IPS DF 6.9 (cell line): ENCODE measurements at regions not wholly inside any gene's neighbourhood (a gene's known extent, or its start where the extent isn't known, plus 50 kb on each side); places are given as distances from the start of the nearest gene placed in this dataset.

Source experiments
- DNase-seq: peaks from one replicate; pipeline ENCODE4 v3.0.0-alpha.2; 2013; ENCODE audit warnings: low read depth, low spot score
- H3K27ac ChIP-seq: one replicate; pipeline ENCODE4 v1.5.1; 2013; ENCODE audit warnings: low read length, control low read depth
- H3K27me3 ChIP-seq: 2 replicates; pipeline ENCODE4 v1.6.1; 2013; ENCODE audit warnings: mild to moderate bottlenecking, low read length; ENCODE audit not compliant: control insufficient read depth, insufficient read depth
- H3K36me3 ChIP-seq: 2 replicates; pipeline ENCODE4 v1.6.1; 2013; ENCODE audit warnings: low read length; ENCODE audit not compliant: control insufficient read depth, insufficient read depth
- H3K4me1 ChIP-seq: 2 replicates; pipeline ENCODE4 v1.6.1; 2013; ENCODE audit warnings: low read length; ENCODE audit not compliant: control insufficient read depth, insufficient read depth
- H3K4me3 ChIP-seq: 2 replicates; pipeline ENCODE4 v1.5.1; 2013; ENCODE audit warnings: mild to moderate bottlenecking, low read length
- H3K9me3 ChIP-seq: 2 replicates; pipeline ENCODE4 v1.6.1; 2013; ENCODE audit warnings: low read length, inconsistent platforms; ENCODE audit not compliant: control insufficient read depth, insufficient read depth
- WGBS: extraction: QIAGEN DNeasy Blood & Tissue Kit; methylation state at CpG from one replicate; pipeline ENCODE4 v1.1.7; 2013; ENCODE audit warnings: mixed read lengths, missing lambda C conversion rate; ENCODE audit not compliant: insufficient read length, insufficient coverage; 5-methylcytosine and 5-hydroxymethylcytosine counted together

GRCh38 chr18:28794459-28795245 lies 617.7 kb upstream of the CDH2 start:
- no peaks in the 10 kb centered on the region for H3K9me3 ChIP-seq
- H3K36me3 ChIP-seq = no peaks in the 10 kb centered on the region
- no CpG with 5 or more reads among the region's 5 CpGs for WGBS
- no peak for DNase-seq
- no peaks in the 10 kb centered on the region for H3K27me3 ChIP-seq
- H3K4me1 ChIP-seq = no peaks in the 10 kb centered on the region
- no peak overlapping the region for H3K27ac ChIP-seq
- no peak overlapping the region for H3K4me3 ChIP-seq

GRCh38 chr18:28793901-28794300 lies 617.0 kb upstream of the CDH2 start:
- DNase-seq = no peak
- Histone ChIP-seq H3K9me3 (no peaks in the 10 kb centered on the region), H3K36me3 (no peaks in the 10 kb centered on the region), H3K27ac (no peak overlapping the region), H3K4me3 (no peak overlapping the region), H3K27me3 (no peaks in the 10 kb centered on the region), H3K4me1 (no peaks in the 10 kb centered on the region)
- no CpG with 5 or more reads among the region's 1 CpG for WGBS

GRCh38 chr18:28792404-28793086 lies 615.6 kb upstream of the CDH2 start:
- no peak for DNase-seq
- Histone ChIP-seq H3K27ac (no peak overlapping the region), H3K4me1 (no peaks in the 10 kb centered on the region), H3K36me3 (no peaks in the 10 kb centered on the region), H3K4me3 (no peak overlapping the region), H3K27me3 (no peaks in the 10 kb centered on the region), H3K9me3 (no peaks in the 10 kb centered on the region)
- WGBS = no CpG with 5 or more reads among the region's 4 CpGs

GRCh38 chr18:28791101-28791500 lies 614.2 kb upstream of the CDH2 start:
- Histone ChIP-seq H3K27ac (no peak overlapping the region), H3K4me1 (no peaks in the 10 kb centered on the region), H3K36me3 (no peaks in the 10 kb centered on the region), H3K4me3 (no peak overlapping the region), H3K9me3 (no peaks in the 10 kb centered on the region), H3K27me3 (no peaks in the 10 kb centered on the region)
- no peak for DNase-seq
- 100% methylated on average over 1 of the region's 2 CpGs for WGBS

GRCh38 chr18:28789502-28789901 lies 612.6 kb upstream of the CDH2 start:
- no peak for DNase-seq
- H3K9me3 ChIP-seq = no peaks in the 10 kb centered on the region
- no peaks in the 10 kb centered on the region for H3K36me3 ChIP-seq
- no peak overlapping the region for H3K27ac ChIP-seq
- H3K4me1 ChIP-seq = no peaks in the 10 kb centered on the region
- WGBS = no CpG with 5 or more reads among the region's 5 CpGs
- H3K4me3 ChIP-seq = no peak overlapping the region
- no peaks in the 10 kb centered on the region for H3K27me3 ChIP-seq

- no peaks in the 10 kb centered on the region for H3K36me3 ChIP-seq
- H3K27me3 ChIP-seq = no peaks in the 10 kb centered on the region
- no peaks in the 10 kb centered on the region for H3K9me3 ChIP-seq
- WGBS = no CpG with 5 or more reads among the region's 3 CpGs
- no peak for DNase-seq
- H3K4me1 ChIP-seq = no peaks in the 10 kb centered on the region
- H3K4me3 ChIP-seq = no peak overlapping the region
- H3K27ac ChIP-seq = no peak overlapping the region
These were observed 610.0 kb upstream of the CDH2 start for GRCh38 chr18:28786926-28787325.

GRCh38 chr18:28781616-28782362 lies 604.9 kb upstream of the CDH2 start:
- no peak overlapping the region for H3K4me3 ChIP-seq
- no peaks in the 10 kb centered on the region for H3K36me3 ChIP-seq
- no peaks in the 10 kb centered on the region for H3K27me3 ChIP-seq
- H3K4me1 ChIP-seq = no peaks in the 10 kb centered on the region
- no peak overlapping the region for H3K27ac ChIP-seq
- no CpG with 5 or more reads among the region's 4 CpGs for WGBS
- no peaks in the 10 kb centered on the region for H3K9me3 ChIP-seq
- no peak for DNase-seq

GRCh38 chr18:28778706-28779105 lies 601.8 kb upstream of the CDH2 start:
- no CpG with 5 or more reads among the region's 14 CpGs for WGBS
- H3K4me1 ChIP-seq = no peaks in the 10 kb centered on the region
- no peaks in the 10 kb centered on the region for H3K27me3 ChIP-seq

GRCh38 chr18:28777756-28778155 lies 600.8 kb upstream of the CDH2 start:
- Histone ChIP-seq H3K9me3 (no peaks in the 10 kb centered on the region), H3K27ac (no peak overlapping the region), H3K4me1 (no peaks in the 10 kb centered on the region), H3K4me3 (no peak overlapping the region), H3K36me3 (no peaks in the 10 kb centered on the region), H3K27me3 (no peaks in the 10 kb centered on the region)
- DNase-seq = no peak
- no CpG with 5 or more reads among the region's 1 CpG for WGBS

More at GRCh38 chr18:28778706-28779105, 601.8 kb upstream of the CDH2 start:
- DNase-seq = no peak
- Histone ChIP-seq H3K36me3 (no peaks in the 10 kb centered on the region), H3K9me3 (no peaks in the 10 kb centered on the region), H3K27ac (no peak overlapping the region), H3K4me3 (no peak overlapping the region)

- H3K9me3 ChIP-seq = no peaks in the 10 kb centered on the region
- H3K4me3 ChIP-seq = no peak overlapping the region
- H3K27me3 ChIP-seq = no peaks in the 10 kb centered on the region
- no peaks in the 10 kb centered on the region for H3K4me1 ChIP-seq
- H3K36me3 ChIP-seq = no peaks in the 10 kb centered on the region
- DNase-seq = no peak
- no CpG with 5 or more reads among the region's 3 CpGs for WGBS
- no peak overlapping the region for H3K27ac ChIP-seq
These were observed 594.9 kb upstream of the CDH2 start for GRCh38 chr18:28771849-28772248.
